Lung (tissue), 11 donors: ENCODE measurements at regions not wholly inside any gene's neighbourhood (a gene's known extent, or its start where the extent isn't known, plus 50 kb on each side); places are given as distances from the start of the nearest gene placed in this dataset.
"Not testable (repeated sequence)": the region's sequence is repeated elsewhere in the genome, so short reads cannot be mapped to it uniquely, and the experiment has no call there.

ENCODE experiments used
- ATAC-seq: fragments of 200-7000 bp; cut with Tn5 transposase; one replicate; pipeline ENCODE4 v1.9.1; 2020; ENCODE audit warnings: moderate number of reproducible peaks; ENCODE audit not compliant: insufficient read depth, low FRiP score
- DNase-seq, 3 donors: peaks; one replicate each; pipeline ENCODE4 v3.0.0-alpha.2; 2013 to 2017
- H3K27ac ChIP-seq, 2 donors: one replicate each; pipeline ENCODE4 v1.5.1; 2013; ENCODE audit warnings: mild to moderate bottlenecking in 2 of 2, moderate library complexity in 2 of 2, control low read depth in 1 of 2, inconsistent platforms in 1 of 2, low read depth in 1 of 2, low read length in 1 of 2
- H3K27me3 ChIP-seq, 3 donors: one replicate each; pipeline ENCODE4 v1.5.1; 2013; ENCODE audit warnings: low read length in 2 of 3; ENCODE audit not compliant: control insufficient read depth in 3 of 3, insufficient read depth in 3 of 3
- H3K36me3 ChIP-seq, 4 donors: one replicate each; pipeline ENCODE4 v1.5.1; 2013; ENCODE audit warnings: low read length in 4 of 4, mild to moderate bottlenecking in 1 of 4, moderate library complexity in 1 of 4; ENCODE audit not compliant: control insufficient read depth in 4 of 4, insufficient read depth in 4 of 4
- H3K4me1 ChIP-seq, 5 donors: one replicate each; pipeline ENCODE4 v1.5.1; 2013; ENCODE audit warnings: low read length in 5 of 5, mild to moderate bottlenecking in 2 of 5, moderate library complexity in 1 of 5; ENCODE audit not compliant: control insufficient read depth in 5 of 5, insufficient read depth in 5 of 5
- H3K4me3 ChIP-seq: one replicate; pipeline ENCODE4 v1.5.1; 2013; ENCODE audit warnings: mild to moderate bottlenecking, control low read depth, moderate library complexity
- H3K9ac ChIP-seq, 2 donors: one replicate each; pipeline ENCODE4 v1.5.1; 2013; ENCODE audit warnings: low read length in 2 of 2, control low read depth in 1 of 2; ENCODE audit not compliant: insufficient read depth in 1 of 2
- H3K9me3 ChIP-seq, 4 donors: one replicate each; pipeline ENCODE4 v1.5.1; 2013; ENCODE audit warnings: low read length in 3 of 4, mild to moderate bottlenecking in 1 of 4, moderate library complexity in 1 of 4; ENCODE audit not compliant: control insufficient read depth in 4 of 4, insufficient read depth in 3 of 4
- WGBS, 2 donors: extraction: QIAGEN DNeasy Blood & Tissue Kit; methylation state at CpG; one replicate each; pipeline ENCODE4 v1.1.7; 2013; 5-methylcytosine and 5-hydroxymethylcytosine counted together
- TF ChIP-seq, protein P1 (sequence below): IDR thresholded peaks from 2 replicates; pipeline ENCODE4 v1.5.1; 2012; ENCODE audit warnings: mild to moderate bottlenecking; ENCODE audit errors: control extremely low read depth, extremely low read depth
- donor health status: control.
- donor health status: control.
- donor health status: Bipolar disorder and iron deficiency.
- donor health status: healthy.
- donor health status: DM: yes; HTN: yes; CAD: no.

DNA sequence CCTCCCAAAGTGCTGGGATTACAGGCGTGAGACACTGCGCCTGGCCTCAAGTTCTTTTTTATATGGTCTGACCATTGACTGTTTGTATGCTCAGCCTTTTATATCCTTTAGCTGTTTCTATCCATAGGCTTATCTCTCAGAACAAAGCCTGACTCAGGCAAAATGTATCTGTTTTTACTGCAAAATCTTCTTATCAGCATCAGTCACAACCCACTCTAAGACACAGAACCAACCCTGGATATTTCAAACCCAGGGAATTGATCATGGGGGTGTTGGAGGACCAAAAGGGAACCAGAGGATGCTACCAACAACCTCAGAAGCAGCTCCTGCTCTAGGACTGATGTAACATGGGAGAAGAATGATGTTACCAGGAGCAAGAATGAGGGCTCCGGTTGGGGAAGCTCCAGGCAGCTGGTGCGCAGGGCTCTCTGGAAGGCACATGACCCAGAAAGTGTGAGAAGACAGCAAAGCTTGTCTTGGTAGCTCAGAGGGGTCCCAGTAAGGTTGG, 75.3 kb upstream of the NCK2 start:
- TF ChIP-seq, protein P1, sequence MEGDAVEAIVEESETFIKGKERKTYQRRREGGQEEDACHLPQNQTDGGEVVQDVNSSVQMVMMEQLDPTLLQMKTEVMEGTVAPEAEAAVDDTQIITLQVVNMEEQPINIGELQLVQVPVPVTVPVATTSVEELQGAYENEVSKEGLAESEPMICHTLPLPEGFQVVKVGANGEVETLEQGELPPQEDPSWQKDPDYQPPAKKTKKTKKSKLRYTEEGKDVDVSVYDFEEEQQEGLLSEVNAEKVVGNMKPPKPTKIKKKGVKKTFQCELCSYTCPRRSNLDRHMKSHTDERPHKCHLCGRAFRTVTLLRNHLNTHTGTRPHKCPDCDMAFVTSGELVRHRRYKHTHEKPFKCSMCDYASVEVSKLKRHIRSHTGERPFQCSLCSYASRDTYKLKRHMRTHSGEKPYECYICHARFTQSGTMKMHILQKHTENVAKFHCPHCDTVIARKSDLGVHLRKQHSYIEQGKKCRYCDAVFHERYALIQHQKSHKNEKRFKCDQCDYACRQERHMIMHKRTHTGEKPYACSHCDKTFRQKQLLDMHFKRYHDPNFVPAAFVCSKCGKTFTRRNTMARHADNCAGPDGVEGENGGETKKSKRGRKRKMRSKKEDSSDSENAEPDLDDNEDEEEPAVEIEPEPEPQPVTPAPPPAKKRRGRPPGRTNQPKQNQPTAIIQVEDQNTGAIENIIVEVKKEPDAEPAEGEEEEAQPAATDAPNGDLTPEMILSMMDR = no peak
- H3K9ac ChIP-seq = no peak overlapping the region
- DNase-seq (no peak), ATAC-seq (no peak)
- peaks cover 0 to 12% (median 7%) of the 10 kb centered on the region in 4 donors for H3K9me3 ChIP-seq
- WGBS, 2 donors = 96 to 97% methylated on average over 4 of the region's 4 CpGs
- no peak overlapping the region for H3K27ac ChIP-seq
- H3K27me3 ChIP-seq = no peaks in the 10 kb centered on the region
- H3K4me3 ChIP-seq = no peak overlapping the region
- H3K36me3 ChIP-seq = no peaks in the 10 kb centered on the region
- peaks cover 0 to 12% (median 2%) of the 10 kb centered on the region in 5 donors for H3K4me1 ChIP-seq

DNA sequence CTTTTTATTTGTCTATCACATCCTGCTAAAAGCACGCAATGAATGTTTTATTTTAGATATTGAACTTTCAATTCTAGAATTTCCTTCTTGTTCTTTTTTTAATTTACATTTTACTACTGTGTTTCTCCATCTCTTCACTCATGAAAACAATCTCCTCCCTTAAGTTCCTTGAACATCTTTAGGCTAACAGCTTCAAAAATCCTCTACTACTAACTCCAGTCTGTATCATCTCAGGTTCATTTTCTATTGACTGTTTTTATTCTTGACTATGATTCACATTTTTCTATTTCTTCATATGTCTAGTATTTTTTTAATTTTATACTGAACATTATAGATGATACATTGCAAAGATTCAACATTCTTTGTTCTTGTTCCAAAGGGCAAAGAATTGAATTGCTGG, 79.2 kb upstream of the NCK2 start:
- ATAC-seq (no peak), DNase-seq (no peak)
- TF ChIP-seq, protein P1 = no peak
- Histone ChIP-seq H3K9ac (no peak overlapping the region), H3K4me1 (peaks cover 0 to 2% (median 0%) of the 10 kb centered on the region in 5 donors), H3K4me3 (no peak overlapping the region), H3K27me3 (no peaks in the 10 kb centered on the region), H3K9me3 (peaks cover 0 to 9% (median 7%) of the 10 kb centered on the region in 4 donors), H3K36me3 (no peaks in the 10 kb centered on the region), H3K27ac (no peak overlapping the region)
- 91 to 96% methylated on average over 1 of the region's 1 CpG for WGBS, 2 donors

DNA sequence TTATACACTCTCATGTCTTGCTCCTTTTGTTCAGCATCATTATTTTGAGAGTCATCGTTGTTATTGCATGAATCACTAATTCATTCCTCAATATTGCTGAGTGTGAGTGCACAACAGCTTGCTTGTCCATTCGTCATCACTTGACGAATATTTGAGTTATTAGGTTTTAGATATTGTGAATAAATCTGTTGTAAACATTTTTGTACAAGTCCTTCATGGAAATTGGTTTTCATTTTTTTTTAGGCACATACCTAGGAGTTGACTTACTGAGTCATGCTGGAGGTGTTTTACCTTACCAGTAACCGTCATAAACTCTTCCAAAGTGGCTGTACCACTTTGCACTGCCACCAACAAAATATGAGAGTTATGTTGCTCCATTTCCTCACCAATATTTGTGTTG, 84.2 kb upstream of the NCK2 start:
- ATAC-seq (no peak), DNase-seq (no peak)
- Histone ChIP-seq H3K27me3 (no peaks in the 10 kb centered on the region), H3K9me3 (peaks cover 0 to 3% (median 0%) of the 10 kb centered on the region in 4 donors), H3K9ac (no peak overlapping the region), H3K4me3 (no peak overlapping the region), H3K27ac (no peak overlapping the region), H3K4me1 (no peaks in the 10 kb centered on the region), H3K36me3 (no peaks in the 10 kb centered on the region)
- WGBS, 2 donors = 85 to 95% methylated on average over 4 of the region's 4 CpGs
- TF ChIP-seq, protein P1 = no peak

DNA sequence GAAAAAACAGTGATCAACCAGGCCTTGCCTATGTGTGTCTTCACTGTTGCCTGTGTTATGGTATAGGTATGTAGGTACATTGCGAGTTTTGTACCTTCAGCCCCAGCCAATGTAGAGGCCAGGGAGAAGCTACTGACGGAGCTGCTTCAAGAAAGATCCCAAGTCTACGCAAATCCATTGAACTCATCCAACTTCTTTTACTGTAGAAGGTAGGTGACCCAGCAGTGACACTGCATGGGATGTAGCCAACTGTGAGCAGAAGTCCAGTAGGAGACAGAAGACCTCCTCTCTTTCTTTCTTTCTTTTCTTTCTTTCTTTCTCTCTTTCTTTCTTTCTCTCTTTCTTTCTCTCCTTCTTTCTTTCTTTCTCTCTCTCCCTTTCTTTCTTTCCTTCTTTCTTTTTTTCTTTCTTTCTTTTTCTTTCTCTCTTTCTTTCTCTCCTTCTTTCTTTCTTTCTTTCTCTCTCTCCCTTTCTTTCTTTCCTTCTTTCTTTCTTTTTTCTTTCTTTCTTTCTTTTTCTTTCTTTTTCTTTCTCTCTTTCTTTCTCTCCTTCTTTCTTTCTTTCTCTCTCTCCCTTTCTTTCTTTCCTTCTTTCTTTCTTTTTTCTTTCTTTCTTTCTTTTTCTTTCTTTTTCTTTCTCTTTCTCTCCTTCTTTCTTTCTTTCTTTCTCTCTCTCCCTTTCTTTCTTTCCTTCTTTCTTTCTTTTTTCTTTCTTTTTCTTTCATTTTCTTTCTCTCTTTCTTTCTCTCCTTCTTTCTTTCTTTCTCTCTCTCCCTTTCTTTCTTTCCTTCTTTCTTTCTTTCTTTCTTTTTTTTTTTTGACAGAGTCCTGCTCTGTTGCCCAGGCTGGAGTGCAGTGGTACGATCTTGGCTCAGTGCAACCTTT, 88.7 kb upstream of the NCK2 start:
- H3K27me3 ChIP-seq, H3K36me3 ChIP-seq, H3K9me3 ChIP-seq, H3K4me3 ChIP-seq, H3K4me1 ChIP-seq, ATAC-seq, H3K9ac ChIP-seq, DNase-seq, H3K27ac ChIP-seq: not testable (repeated sequence)
- 98% methylated on average over 4 of the region's 4 CpGs for WGBS, 2 donors
